HG03354 (cell line): ENCODE measurements at regions not wholly inside any gene's neighbourhood (a gene's known extent, or its start where the extent isn't known, plus 50 kb on each side); places are given as distances from the start of the nearest gene placed in this dataset.

ENCODE experiments used
- ATAC-seq: cut with Tn5 transposase; IDR thresholded peaks from one replicate; pipeline ENCODE4 v1.9.1; 2021; ENCODE audit warnings: mild to moderate bottlenecking; ENCODE audit not compliant: unreplicated experiment, poor library complexity, severe bottlenecking

DNA sequence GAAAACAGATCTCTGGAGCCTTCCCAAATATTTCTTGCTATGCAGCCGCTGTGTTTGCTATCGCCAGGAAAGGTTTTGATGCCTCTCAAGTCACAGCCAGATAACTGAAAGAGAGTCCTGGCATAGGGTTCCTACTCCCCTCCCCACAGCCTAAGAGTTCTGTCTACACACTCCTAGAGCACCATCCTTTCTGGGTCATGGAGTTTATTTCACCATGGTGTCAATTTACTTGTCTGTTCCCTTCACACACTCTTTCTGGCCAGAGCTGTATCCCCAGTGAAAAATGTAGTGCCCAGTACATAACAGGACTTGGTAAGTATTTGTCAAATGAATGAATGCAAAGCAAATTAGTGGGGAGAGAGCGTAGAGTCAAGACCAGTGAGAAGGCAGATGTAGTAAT is 185.3 kb downstream of the HAUS1 start:
- ATAC-seq: no peak

DNA sequence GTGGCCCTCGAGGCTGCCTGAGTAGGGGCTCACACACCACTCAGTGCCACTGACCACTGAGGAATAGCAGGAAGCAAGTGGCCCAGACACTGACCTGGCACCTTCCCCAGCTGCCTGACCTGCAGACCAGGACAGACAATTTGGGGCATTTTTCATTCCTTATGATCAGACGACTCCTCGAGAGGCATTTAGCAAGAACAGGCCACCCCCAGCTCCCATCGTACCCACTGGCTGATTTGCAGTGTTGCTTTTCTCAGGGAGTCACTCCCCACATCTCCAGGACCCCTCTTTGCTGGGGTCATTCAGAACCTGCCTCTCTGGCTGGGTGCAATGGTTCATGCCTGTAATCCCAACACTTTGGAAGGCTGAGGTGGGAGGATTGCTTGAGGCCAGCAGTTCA is 185.7 kb downstream of the HAUS1 start:
- no peak for ATAC-seq

DNA sequence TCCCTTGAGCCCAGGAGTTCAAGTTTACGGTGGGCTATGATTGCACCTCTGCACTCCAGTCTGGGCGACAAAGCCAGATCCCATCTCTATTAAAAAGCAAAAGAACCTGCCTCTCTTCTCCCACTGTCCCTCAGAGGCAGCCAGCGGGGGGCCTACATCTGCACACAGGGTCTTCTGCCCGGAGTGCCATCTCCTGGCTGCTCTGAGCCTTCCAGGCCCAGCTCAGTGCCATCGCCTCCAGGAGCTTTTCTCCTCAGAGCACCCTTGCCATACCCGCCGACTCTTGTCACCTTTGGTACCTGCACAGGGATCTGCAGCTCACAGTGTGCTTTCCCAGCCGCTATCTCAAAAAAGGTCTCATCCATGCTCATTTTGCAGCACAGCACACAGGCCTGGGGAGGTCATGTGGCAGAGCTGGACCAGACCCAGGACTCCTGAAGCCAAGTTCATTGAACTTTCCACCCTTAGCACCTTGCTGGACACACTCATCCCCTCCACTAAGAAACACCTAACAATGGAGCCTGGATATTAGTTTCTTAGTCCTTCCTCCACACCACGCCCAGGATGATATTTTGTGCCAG is 186.3 kb downstream of the HAUS1 start:
- ATAC-seq: no peak

DNA sequence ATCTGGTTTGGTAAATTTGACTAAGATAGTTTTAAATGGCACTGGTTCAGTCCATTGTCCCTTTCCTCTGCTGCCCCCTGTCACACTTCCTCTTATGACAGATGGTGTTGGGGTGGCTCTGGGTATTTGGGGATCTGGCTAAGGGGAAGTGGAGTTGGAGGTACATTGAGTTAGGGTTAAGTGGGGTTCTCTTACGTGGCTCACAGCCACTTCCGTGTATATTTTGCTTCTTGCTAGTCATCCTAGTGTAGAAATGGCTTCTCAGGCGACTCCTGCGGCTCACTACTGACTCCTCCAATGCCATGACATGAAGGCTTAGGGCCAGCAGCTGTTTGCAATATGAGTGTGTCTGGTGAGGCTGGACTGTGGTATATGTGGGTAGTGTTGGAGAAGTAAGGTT is 187.0 kb downstream of the HAUS1 start:
- no peak for ATAC-seq

DNA sequence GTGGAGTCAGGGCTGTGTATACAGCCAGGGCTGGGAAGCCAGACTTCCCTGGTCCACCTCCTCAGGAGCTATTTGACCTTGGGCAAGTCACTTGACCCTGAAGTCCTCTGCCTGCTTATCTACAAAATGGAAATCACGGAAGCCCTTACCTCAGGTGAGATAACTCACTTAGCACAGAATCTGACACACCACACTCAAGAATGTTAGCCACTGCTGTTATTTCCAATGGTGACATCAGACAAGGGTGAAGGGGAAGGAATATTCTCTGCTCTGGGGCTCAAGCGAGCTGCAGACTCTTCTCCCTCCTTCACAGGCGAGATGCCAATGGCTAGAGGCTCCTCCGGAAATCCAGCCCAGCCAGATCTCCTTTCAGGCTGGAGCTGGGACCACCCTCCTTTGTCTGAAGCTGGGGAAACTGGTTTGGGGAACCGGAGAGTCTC is 189.6 kb downstream of the HAUS1 start:
- no peak for ATAC-seq

DNA sequence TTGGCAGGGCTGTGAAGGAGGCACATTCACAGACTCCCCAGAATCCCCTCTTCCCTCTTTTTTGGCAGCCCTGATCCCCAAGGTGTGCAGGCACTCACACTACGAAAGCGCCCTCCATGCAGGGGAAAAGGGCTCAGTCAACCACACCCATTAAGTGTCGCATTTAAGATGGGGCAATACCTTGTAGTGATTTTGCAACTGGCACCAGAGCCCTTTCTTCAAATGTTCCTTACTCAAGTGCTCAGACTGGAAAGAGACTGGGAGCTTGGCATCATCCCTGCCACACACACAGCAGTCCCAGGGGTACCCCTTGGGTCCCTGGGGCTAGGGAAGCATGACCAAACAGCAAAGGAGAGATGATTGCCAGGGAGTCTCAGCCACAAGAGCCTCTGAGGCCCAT is 190.1 kb downstream of the HAUS1 start:
- no peak for ATAC-seq

DNA sequence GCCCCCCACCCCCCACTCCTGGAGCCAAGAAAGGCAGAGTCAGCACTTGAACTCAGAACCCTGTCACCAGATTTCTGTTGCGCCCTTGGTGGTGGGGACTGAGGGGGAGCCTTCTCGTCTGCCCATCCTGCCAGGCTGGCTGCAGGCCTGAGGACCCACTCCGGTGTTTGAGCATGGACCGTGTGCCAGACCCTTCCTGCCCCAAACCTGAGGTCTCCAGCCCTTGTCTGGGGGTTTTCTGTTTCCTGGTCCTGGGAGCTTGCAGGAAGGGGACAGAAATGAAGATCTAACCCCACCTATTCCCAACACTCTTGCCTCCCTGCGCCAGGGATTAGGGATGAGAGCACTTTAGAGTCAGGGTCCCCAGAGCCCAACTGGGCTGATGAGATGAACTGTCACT is 190.6 kb downstream of the HAUS1 start:
- no peak for ATAC-seq

DNA sequence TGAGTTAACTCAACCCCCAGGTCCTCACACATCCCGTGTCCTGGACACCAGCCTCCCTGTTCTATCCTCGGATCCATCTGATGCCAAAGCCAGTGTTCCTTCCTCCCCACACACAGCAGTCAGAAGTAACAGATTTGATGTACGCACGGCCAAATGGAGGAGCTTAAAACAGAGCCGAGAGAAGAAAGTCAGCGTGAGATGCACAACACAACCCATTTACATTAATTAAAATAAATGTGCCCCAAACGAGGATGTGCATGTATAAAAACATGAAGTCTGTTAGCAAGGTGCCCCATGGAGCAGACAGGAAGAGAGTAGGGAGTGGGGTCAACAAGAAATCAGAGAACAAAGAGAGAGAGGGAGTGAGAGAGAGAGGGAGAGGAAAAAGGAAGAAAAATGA is 191.2 kb downstream of the HAUS1 start:
- no peak for ATAC-seq

DNA sequence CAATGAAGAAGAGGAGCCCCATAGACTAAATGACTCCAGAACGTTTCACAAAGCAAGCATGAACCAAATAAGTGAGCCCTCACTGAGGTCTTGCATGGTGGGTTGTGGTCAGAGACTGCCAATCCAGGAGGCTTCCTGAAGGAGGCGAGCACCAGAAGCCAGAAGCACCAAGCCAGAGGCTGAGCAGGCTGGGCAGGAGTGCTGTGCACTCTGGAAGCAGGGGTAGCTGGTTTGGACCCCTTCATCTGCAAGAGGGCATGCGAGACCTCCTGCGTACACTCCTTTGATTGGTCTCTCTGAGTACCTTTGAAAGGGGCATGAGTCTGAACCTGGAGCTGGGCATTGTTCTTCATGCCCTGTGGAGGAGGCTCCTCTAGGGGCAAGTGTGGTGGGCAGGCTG is 192.5 kb downstream of the HAUS1 start:
- ATAC-seq: no peak

DNA sequence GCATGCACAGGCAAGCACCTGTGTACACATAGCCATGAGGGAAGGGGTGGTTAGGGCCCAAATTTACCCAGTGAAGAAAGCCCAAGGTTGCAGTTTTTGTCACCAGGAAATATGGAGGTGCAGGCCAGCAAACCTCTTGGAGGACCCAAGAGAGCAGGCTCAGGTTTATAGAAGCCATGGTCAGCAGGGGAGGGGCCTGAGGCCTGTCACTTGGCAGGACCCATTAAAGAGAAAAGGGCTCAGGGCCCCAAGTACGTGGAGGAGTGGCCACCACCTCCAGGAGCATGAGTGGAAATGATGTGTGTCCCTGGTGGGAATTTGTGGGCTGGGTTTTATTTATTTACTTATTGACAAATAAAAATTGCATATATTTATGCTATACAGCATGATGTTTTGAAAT is 192.9 kb downstream of the HAUS1 start:
- no peak for ATAC-seq

DNA sequence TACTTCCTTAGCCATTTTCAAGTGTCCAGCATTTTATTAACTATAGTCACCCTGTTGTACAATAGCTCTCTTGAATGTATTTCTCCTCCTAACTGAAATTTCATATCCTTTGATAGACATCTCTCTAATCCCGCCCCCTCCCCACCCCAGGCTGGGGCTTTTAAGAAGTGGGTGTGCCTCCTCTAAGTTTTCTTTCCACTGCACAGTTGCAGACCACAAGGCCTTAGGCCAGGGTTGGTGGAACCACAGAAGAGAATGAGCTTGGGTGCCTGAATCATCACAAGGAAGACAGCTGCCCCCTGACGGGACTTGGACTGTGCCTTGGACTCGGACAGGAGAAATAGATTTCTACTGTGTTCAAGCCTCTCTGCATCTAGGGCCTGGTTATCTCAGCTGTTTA is 193.4 kb downstream of the HAUS1 start:
- ATAC-seq: no peak

DNA sequence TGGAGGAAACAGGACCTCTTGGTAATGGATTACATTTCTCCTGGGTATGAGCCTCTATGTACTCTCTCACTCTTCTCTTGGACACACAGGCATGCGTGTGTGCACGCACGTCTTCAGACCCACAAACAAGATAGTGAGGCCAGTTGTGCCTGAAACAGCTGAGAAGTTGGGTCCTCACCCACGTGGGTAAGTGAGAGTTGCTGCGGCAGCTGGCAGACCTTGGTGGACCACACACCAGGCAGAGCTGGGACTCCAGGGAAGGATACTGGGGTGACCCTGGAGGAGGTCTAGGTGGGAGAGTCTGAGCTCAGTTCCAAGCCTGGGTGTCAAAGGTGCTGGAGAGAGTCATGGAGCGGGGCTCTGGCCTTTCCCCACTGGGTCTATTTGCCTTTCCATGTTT is 194.3 kb downstream of the HAUS1 start:
- ATAC-seq: no peak

DNA sequence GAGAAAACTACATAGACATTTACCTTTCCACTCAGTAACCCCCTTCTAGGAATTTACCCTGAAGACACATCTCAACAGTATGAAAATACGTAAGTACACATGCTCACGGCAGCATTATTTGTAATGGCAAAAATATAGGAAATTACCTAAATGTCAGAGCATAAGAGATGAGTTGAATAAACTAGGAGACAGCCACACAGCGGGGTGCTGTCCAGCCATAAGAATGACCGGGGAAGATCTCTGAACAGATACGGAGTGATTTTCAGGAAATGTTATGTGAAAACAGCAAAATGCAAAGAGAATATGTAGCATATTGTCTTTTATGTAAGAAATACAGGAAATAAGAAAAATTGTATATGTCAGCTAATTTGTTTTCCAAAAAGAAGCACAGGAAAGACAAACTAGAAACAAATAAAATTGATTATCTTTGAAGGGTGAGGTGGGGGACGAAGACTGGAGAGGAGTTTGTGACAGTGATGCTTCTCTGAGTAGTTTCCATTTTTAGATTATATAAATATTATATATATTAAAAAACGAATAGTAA is 195.4 kb downstream of the HAUS1 start:
- no peak for ATAC-seq

DNA sequence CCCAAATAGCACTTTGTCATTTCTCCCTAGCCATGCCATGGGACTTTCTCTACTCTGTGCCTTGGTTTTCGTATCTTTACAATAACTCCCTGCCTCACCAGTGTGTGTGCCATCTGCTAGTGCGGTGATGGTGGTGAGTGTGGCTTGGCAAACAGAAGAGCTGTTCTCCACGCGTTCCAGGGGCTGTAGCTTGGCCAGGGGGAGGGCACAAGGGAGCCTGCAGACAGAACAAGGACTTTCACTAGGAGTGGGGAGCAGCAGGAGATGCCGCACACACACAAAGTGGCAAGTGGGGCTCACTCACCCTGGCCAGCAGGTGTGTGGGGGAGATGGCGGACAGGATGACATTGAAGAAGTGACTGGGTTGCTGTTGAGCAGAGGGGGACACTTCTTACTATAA is 196.9 kb downstream of the HAUS1 start:
- no peak for ATAC-seq

DNA sequence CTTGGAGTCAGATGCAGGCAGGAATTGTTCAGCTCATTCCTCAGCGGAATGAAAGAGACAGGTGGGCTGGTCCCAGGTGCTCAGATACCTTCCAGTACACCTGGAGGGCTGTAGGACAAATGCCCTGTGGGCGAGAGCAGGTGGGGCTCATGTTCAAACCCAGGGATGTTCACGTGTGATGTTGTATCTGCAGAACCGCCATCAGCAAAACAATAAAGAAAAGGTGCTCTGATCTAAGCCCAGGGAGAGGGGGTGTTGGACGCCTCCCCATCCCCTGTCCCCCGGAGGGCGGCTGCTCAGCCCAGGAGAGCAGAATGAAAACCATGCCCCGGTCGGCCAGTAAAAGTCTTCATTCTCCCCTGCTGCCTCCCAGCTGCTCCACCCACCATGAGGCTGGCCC is 197.4 kb downstream of the HAUS1 start:
- no peak for ATAC-seq

DNA sequence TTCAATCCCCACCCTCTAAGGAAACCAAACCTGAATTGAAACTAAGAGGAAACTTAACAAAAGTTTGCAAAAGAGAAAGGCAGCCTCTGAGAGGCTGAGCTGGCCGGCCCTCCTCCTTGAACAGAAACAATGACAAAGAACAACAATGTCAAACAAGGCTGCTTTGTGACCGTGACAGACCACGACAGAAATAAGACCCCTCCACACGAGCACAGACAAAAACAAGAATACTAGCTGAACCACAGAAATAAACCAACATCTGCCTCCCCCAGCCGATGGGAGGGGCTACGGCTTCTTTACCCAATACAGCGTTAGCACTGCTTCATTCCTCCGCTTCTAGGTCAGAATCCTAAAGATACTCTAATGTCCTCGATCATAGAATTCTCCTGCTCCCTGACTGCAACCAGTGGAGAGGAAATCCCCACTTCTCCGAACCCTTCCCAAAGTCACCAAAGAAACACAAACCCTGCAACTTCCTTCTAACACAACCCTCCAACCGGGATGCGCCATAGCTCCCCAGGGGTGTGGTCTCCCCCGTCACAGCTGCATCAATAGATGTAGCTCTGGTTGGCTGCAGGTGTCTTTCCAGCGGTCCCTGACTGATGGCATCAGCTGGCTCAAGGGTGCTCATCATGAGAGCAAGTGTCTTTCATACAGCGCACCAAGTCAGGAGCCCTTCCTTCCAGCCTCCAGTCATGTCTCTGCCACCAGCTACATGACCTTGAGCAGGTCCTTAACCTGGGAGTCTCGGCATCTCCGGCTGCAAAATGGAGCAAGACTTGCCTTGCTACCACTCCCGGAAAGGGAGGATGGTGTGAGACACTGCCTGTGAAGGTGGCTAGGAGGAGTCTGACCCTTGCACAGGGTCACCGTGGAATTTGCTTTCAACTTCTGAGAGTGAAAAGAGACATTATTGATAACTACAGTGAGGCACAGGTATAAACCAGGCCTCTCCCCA is 198.6 kb downstream of the HAUS1 start:
- ATAC-seq: no peak

DNA sequence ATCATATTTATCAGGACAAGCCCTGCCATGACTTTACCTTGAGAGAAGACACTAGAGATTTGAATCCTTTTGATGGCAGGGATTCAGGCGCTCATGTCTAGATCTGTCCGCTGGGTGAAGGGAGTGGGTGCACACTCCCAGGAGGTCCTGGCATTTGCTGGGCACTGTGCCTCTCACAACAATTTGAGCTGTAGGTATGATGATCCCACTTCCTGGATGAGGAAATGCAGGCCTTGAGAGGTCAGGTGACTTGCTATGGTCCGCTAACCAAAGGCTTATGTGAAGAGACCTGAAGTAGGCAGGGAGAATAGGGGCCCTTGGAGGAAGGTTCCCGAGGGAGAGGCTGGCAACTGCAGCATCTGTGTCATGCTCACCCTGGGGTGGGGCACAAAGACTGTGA is 206.1 kb downstream of the HAUS1 start:
- ATAC-seq: no peak

DNA sequence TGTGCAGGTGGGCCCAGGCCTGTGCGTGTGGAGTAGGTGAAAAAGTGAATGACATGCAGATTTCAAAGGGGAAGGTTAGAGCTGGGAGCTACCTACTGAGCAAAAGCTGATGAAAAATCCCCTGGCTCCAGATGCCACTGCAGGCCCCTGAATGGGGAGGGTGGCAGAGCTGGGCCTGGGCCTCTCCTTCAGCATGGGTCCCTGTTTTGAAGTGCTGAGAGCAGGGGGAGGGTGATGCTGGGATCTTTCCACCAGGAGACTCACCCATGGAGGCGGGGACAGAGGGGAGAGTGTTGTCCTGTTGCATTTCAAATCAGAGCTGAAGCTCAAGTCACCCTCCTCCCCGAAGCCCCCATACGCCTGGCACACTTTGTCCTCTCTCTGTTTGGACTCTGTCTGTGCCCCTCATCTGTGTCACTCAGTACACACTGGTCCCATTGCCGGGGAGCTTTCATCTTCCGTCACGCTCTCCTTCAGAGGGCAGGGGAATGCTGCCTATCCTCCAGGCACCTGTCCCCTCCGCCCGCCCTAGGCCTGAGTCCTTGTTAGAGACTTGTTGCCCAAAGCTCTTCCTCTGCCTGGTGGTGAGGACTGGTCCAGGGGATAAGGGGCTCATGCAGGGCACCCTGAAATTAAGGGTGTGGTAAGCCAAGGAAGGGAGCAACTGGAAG is 206.6 kb downstream of the HAUS1 start:
- ATAC-seq: no peak

DNA sequence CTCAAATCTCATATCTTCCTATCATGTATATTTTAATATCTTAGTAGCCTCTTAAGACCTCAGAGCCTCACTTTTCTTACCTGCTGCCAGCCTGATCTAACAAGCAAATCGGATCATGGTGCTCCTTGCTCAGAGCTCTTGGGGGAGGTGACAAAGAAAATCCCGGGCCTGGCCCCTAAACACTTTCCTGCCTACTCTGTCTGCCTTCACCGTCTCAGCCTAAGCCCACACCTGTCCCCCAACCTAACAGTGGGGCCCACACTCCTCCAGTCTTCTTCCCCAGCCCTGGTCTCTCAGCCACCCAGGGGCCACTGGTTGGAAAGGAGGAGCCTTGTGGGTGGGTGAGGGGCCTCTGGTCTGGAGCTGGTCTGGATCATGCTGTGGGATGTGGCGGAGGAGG is 207.3 kb downstream of the HAUS1 start:
- ATAC-seq: no peak

DNA sequence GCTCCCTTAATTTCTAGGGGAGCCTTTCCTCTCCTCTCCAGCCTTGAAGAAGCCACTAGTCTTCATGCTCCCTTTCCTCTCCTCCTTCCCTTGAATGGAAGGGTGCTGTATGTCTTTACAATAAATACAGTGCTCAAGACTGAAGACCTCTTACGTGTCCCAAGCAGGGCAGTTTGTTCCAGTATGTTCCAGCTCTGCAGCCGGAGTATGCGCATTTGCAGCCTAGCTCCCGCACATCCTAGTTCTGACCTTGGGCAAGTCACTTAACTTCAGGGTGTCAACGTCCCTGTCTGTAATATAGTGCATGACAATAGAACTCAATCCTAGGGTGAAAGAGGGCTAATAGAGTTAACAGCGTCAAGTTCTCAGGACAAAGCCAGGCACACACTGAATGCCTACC is 208.0 kb downstream of the HAUS1 start:
- ATAC-seq: no peak

DNA sequence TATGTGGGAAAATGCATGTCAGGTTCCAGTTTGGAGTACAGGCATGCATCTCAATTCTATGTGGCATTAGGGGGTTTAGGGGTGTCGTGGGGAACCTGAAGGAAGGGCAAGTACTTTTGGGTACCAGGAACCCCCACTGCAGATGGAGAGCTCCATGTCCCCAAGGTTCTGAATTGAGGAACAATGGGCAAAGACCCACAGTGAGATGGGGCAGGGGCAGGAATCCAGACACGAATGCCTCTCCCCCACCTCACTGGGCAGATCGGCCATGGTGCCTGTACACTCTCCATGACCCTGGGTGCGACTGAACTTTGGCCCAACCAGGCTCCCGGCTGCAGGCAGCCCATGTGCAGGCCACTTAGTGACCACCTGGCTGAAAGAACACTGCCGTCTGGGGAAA is 209.3 kb downstream of the HAUS1 start:
- ATAC-seq: no peak
